Psoas muscle (tissue), 7 donors: ENCODE measurements at regions not wholly inside any gene's neighbourhood (a gene's known extent, or its start where the extent isn't known, plus 50 kb on each side); places are given as distances from the start of the nearest gene placed in this dataset.

Experiments
- ATAC-seq, 4 donors: fragments of 200-7000 bp; cut with Tn5 transposase; one replicate each; pipeline ENCODE4 v1.9.1; 2020; ENCODE audit warnings: moderate library complexity in 3 of 4, mild to moderate bottlenecking in 2 of 4
- DNase-seq, 2 donors: peaks; one replicate each; pipeline ENCODE4 v3.0.0-alpha.2; 2020
- H3K27ac ChIP-seq: fragments of 200-600 bp; one replicate; pipeline ENCODE4 v1.8.0; 2022
- H3K27me3 ChIP-seq, 3 donors: fragments of 200-600 bp in 1 of 3; one replicate each; pipeline versions ENCODE4 v1.6.1 to v1.8.0; 2013 to 2022; ENCODE audit warnings: low read length in 2 of 3, mild to moderate bottlenecking in 2 of 3, moderate library complexity in 1 of 3; ENCODE audit not compliant: insufficient read depth in 3 of 3
- H3K36me3 ChIP-seq, 2 donors: fragments of 200-600 bp in 1 of 2; one replicate each; pipeline versions ENCODE4 v1.6.1 to v1.8.0; 2013 to 2022; ENCODE audit warnings: low read depth in 1 of 2, mild to moderate bottlenecking in 1 of 2, moderate library complexity in 1 of 2; ENCODE audit not compliant: insufficient read depth in 1 of 2
- H3K4me1 ChIP-seq: fragments of 200-600 bp; one replicate; pipeline ENCODE4 v1.8.0; 2022
- H3K4me3 ChIP-seq: fragments of 200-600 bp; one replicate; pipeline ENCODE4 v1.8.0; 2022; ENCODE audit warnings: mild to moderate bottlenecking
- H3K9me3 ChIP-seq: fragments of 200-600 bp; one replicate; pipeline ENCODE4 v1.8.0; 2022
- WGBS, 3 donors: extraction: QIAGEN DNeasy Blood & Tissue Kit; methylation state at CpG; one replicate each; pipeline versions ENCODE4 v1.1.6 to v1.1.7; 2013; 5-methylcytosine and 5-hydroxymethylcytosine counted together
- intact Hi-C, 2 donors: fragments of 100-400 bp; cut with DNase I; formaldehyde crosslinking; loops; one replicate each; pipeline versions ENCODE4 v1.11.0 to v1.14.2; 2022
- TF ChIP-seq, protein P1 (sequence below): fragments of 200-600 bp; IDR thresholded peaks from one replicate; pipeline ENCODE4 v1.8.0; 2022; ENCODE audit warnings: antibody characterized with exemption
- donor health status: healthy with polysubstance abuse.
- donor health status: DM: no; HTN: no; CAD: no; lungs with moderate emphysema.
- donor health status: Bipolar disorder and iron deficiency.
- donor health status: healthy.
- donor health status: DM: yes; HTN: yes; CAD: no.
- donor health status: DM: no; HTN: no; CAD: no.
- donor health status: DM: yes; HTN: yes; CAD: no.

- DNase-seq (no peak), ATAC-seq (no peak)
- no peak overlapping the region for H3K4me3 ChIP-seq
- H3K9me3 ChIP-seq: no peaks in the 10 kb centered on the region
- TF ChIP-seq, protein P1, sequence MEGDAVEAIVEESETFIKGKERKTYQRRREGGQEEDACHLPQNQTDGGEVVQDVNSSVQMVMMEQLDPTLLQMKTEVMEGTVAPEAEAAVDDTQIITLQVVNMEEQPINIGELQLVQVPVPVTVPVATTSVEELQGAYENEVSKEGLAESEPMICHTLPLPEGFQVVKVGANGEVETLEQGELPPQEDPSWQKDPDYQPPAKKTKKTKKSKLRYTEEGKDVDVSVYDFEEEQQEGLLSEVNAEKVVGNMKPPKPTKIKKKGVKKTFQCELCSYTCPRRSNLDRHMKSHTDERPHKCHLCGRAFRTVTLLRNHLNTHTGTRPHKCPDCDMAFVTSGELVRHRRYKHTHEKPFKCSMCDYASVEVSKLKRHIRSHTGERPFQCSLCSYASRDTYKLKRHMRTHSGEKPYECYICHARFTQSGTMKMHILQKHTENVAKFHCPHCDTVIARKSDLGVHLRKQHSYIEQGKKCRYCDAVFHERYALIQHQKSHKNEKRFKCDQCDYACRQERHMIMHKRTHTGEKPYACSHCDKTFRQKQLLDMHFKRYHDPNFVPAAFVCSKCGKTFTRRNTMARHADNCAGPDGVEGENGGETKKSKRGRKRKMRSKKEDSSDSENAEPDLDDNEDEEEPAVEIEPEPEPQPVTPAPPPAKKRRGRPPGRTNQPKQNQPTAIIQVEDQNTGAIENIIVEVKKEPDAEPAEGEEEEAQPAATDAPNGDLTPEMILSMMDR: no peak
- intact Hi-C loops: no loop called here
- H3K36me3 ChIP-seq: no peaks in the 10 kb centered on the region
- 88 to 90% (median 90%) methylated on average over 24 of the region's 24 CpGs for WGBS, 3 donors
- peaks cover 0 to 6% (median 0%) of the 10 kb centered on the region in 3 donors for H3K27me3 ChIP-seq
- no peak overlapping the region for H3K27ac ChIP-seq
- no peaks in the 10 kb centered on the region for H3K4me1 ChIP-seq
Observed at GRCh38 chr7:431041-431440, 88.6 kb downstream of the PDGFA start.

- peaks cover 0 to 6% (median 0%) of the 10 kb centered on the region in 3 donors for H3K27me3 ChIP-seq
- TF ChIP-seq, protein P1: no peak
- H3K4me1 ChIP-seq: no peaks in the 10 kb centered on the region
- 35 to 51% (median 42%) methylated on average over 16 of the region's 16 CpGs for WGBS, 3 donors
- no peaks in the 10 kb centered on the region for H3K36me3 ChIP-seq
- no peak overlapping the region for H3K27ac ChIP-seq
- no peaks in the 10 kb centered on the region for H3K9me3 ChIP-seq
- DNase-seq: no peak
- peak; percentile 34 to 72 (median 43) for ATAC-seq
- no peak overlapping the region for H3K4me3 ChIP-seq
- intact Hi-C loops: no loop called here
Observed at GRCh38 chr7:431658-432111, 88.0 kb downstream of the PDGFA start.

DNA sequence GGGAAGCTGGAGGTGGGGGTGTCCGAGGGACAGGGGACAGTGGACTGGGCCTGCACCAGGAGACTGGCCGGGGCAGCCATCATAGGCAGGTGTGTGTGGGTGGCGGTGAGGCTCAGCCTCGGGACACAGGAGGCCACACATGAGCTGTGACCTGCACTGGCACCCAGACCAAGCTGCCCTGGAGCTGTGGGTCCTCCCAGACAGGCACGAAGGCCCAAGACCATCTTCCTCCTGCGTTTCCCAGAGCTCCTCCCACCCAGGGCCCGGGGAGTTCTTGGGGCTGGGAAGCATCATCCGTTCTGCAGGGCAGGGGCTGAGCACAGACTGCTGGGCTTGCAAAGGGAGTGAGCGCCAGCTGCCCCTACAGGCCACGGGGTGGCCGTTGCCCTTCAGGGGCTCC is 87.4 kb downstream of the PDGFA start:
- Histone ChIP-seq H3K4me1 (no peaks in the 10 kb centered on the region), H3K27me3 (peaks cover 0 to 6% (median 0%) of the 10 kb centered on the region in 3 donors), H3K27ac (no peak overlapping the region), H3K36me3 (no peaks in the 10 kb centered on the region), H3K4me3 (no peak overlapping the region), H3K9me3 (no peaks in the 10 kb centered on the region)
- DNase-seq (no peak), ATAC-seq (no peak)
- intact Hi-C loops: no loop called here
- 81 to 86% (median 85%) methylated on average over 10 to 11 of the region's 11 CpGs for WGBS, 3 donors
- TF ChIP-seq, protein P1: no peak

DNA sequence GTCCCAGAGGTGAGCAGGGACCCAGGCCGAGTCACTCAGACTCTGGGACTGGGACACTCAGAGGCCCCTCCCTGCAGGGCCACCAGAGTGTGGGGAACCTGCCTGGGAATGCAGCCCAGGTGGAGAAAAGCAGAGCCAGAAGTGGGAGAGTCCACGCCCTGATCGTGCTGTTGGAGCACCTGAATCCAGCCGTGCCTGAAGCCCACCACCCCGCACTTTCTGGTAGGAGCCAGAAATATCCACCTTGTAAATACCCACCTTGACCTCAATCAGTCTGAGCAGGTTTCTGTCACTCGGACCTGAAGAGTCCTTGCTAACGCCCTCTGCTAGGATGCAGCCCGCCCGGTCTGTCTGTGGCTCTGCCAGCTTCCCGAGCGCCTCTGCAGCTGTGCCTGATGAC is 86.7 kb downstream of the PDGFA start:
- TF ChIP-seq, protein P1: no peak
- H3K27me3 ChIP-seq: no peaks in the 10 kb centered on the region
- intact Hi-C loops: no loop called here
- 76 to 87% (median 86%) methylated on average over 11 of the region's 11 CpGs for WGBS, 3 donors
- H3K9me3 ChIP-seq: no peaks in the 10 kb centered on the region
- H3K4me3 ChIP-seq: no peak overlapping the region
- no peak for ATAC-seq
- H3K36me3 ChIP-seq: no peaks in the 10 kb centered on the region
- H3K27ac ChIP-seq: no peak overlapping the region
- peaks cover under 1% of the 10 kb centered on the region for H3K4me1 ChIP-seq
- no peak for DNase-seq

GRCh38 chr7:433558-433957 is 86.1 kb downstream of the PDGFA start:
- Histone ChIP-seq H3K36me3 (no peaks in the 10 kb centered on the region), H3K27ac (no peak overlapping the region), H3K9me3 (no peaks in the 10 kb centered on the region), H3K4me3 (no peak overlapping the region), H3K4me1 (peaks cover 6% of the 10 kb centered on the region), H3K27me3 (no peaks in the 10 kb centered on the region)
- 85 to 86% (median 85%) methylated on average over 13 of the region's 13 CpGs for WGBS, 3 donors
- DNase-seq (no peak), ATAC-seq (no peak)
- TF ChIP-seq, protein P1: no peak
- intact Hi-C loops: no loop called here
